ENCODE measurements at regions not wholly inside any gene's neighbourhood (a gene's known extent, or its start where the extent isn't known, plus 50 kb on each side); places are given as distances from the start of the nearest gene placed in this dataset.

GRCh38 chr20:10990625-10991382, 317.0 kb upstream of the JAG1 start:
- no peak for DNase-seq (ENCODE audit: low spot score)

- no peak for DNase-seq (ENCODE audit: low spot score)
Observed at GRCh38 chr20:10992731-10993130, 318.9 kb upstream of the JAG1 start.

- no peak for DNase-seq (ENCODE audit: low spot score)
Observed at GRCh38 chr20:10994991-10995700, 321.3 kb upstream of the JAG1 start.

GRCh38 chr20:10998476-10998875, 324.7 kb upstream of the JAG1 start:
- no peak for DNase-seq (ENCODE audit: low spot score)

GRCh38 chr20:11000416-11000815, 326.6 kb upstream of the JAG1 start:
- DNase-seq (ENCODE audit: low spot score), result no peak

- DNase-seq (ENCODE audit: low spot score), result no peak
Observed at GRCh38 chr20:11001302-11001701, 327.5 kb upstream of the JAG1 start.

GRCh38 chr20:11001764-11002540, 328.2 kb upstream of the JAG1 start:
- no peak for DNase-seq (ENCODE audit: low spot score)

- no peak for DNase-seq (ENCODE audit: low spot score)
Observed at GRCh38 chr20:11003341-11003740, 329.5 kb upstream of the JAG1 start.

- no peak for DNase-seq (ENCODE audit: low spot score)
Observed at GRCh38 chr20:11008444-11009033, 334.7 kb upstream of the JAG1 start.

GRCh38 chr20:11011653-11012052, 337.9 kb upstream of the JAG1 start:
- DNase-seq (ENCODE audit: low spot score), result no peak

GRCh38 chr20:11012975-11013374, 339.2 kb upstream of the JAG1 start:
- no peak for DNase-seq (ENCODE audit: low spot score)

GRCh38 chr20:11013801-11014200, 340.0 kb upstream of the JAG1 start:
- no peak for DNase-seq (ENCODE audit: low spot score)

GRCh38 chr20:11015440-11015839, 341.6 kb upstream of the JAG1 start:
- no peak for DNase-seq (ENCODE audit: low spot score)

GRCh38 chr20:11017446-11017845, 343.6 kb upstream of the JAG1 start:
- DNase-seq (ENCODE audit: low spot score), result no peak

- no peak for DNase-seq (ENCODE audit: low spot score)
Observed at GRCh38 chr20:11018668-11019170, 344.9 kb upstream of the JAG1 start.

GRCh38 chr20:11020712-11021111, 346.9 kb upstream of the JAG1 start:
- no peak for DNase-seq (ENCODE audit: low spot score)

GRCh38 chr20:11027224-11027623, 353.4 kb upstream of the JAG1 start:
- no peak for DNase-seq (ENCODE audit: low spot score)

GRCh38 chr20:11030351-11030750, 356.6 kb upstream of the JAG1 start:
- no peak for DNase-seq (ENCODE audit: low spot score)

GRCh38 chr20:11031300-11031699, 357.5 kb upstream of the JAG1 start:
- no peak for DNase-seq (ENCODE audit: low spot score)

GRCh38 chr20:11032611-11033010, 358.8 kb upstream of the JAG1 start:
- no peak for DNase-seq (ENCODE audit: low spot score)

- DNase-seq (ENCODE audit: low spot score), result no peak
Observed at GRCh38 chr20:11034025-11034424, 360.2 kb upstream of the JAG1 start.

- no peak for DNase-seq (ENCODE audit: low spot score)
Observed at GRCh38 chr20:11035211-11035610, 361.4 kb upstream of the JAG1 start.
